ENCODE measurements at regions not wholly inside any gene's neighbourhood (a gene's known extent, or its start where the extent isn't known, plus 50 kb on each side); places are given as distances from the start of the nearest gene placed in this dataset.
"Not testable (repeated sequence)": the region's sequence is repeated elsewhere in the genome, so short reads cannot be mapped to it uniquely, and the experiment has no call there.

DNA sequence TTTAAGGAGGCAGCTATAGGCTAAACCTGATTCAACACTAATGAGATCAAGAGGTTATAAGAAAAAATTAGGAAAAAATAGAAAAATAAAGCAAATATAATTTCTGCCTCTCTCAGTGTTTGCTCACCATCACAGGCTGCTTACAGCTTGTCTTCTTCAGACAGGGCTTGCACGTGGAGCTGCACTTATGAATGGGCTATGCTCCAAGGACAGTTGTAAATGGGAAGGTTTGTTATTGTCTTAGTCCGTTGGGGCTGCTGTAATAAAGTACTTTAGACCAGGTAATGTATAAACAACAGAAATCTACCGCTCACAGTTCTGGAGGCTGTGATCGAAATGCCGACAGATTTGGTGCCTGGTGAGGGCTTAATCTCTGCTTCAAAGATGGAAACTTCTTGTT, 219.8 kb downstream of the NEBL start:
- DNase-seq = no peak
- no peaks in the 10 kb centered on the region for H3K27me3 ChIP-seq (ENCODE audit: control insufficient read depth, insufficient read depth, low read length)
- no peaks in the 10 kb centered on the region for H3K36me3 ChIP-seq (replicated peaks; ENCODE audit: control insufficient read depth, insufficient read depth, low read length)
- no peak overlapping the region for H3K4me3 ChIP-seq (ENCODE audit: insufficient read depth, low read depth, low read length)

DNA sequence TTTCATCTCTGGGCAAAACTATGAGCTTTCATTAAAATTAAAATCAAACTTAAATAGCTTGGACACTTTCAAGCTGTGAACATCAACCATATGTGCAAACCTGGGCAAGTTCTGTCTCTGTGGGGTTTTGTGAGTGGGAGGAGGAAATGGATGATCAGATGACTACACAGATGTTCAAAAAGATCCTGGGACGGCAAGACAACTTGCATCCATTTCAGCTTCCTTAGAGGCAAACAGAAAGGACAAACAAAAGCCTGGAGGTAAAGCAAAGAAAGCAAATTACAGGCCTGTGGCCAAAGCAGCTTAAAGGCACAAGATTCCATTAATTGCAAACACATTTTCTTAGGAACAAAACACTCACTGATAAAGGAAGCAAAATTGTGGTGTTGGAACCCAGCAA, 222.2 kb downstream of the NEBL start:
- Histone ChIP-seq H3K36me3 (replicated peaks; ENCODE audit: control insufficient read depth, insufficient read depth, low read length) (no peaks in the 10 kb centered on the region), H3K4me3 (ENCODE audit: insufficient read depth, low read depth, low read length) (no peak overlapping the region), H3K27me3 (ENCODE audit: control insufficient read depth, insufficient read depth, low read length) (no peaks in the 10 kb centered on the region)
- DNase-seq = no peak

DNA sequence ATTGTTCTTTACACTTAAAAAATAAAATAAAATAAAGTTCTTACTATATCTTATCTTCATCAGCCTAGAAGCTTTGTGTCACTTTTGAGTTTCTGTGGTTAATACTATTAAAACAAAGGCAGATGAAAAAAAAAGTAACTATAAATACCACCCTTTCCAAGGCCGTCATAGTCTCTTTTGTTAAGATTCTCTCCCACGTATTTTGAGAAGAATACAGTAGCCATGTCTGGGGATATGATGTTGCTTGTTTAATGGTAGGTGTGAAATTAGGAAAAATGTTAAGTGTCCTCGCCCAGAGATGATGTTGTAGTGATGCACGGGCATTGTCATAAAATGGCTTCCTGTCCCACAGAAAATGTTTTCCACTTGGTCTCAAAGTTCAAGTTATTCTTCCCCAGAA, 223.9 kb downstream of the NEBL start:
- no peaks in the 10 kb centered on the region for H3K36me3 ChIP-seq (replicated peaks; ENCODE audit: control insufficient read depth, insufficient read depth, low read length)
- DNase-seq = no peak
- H3K27me3 ChIP-seq (ENCODE audit: control insufficient read depth, insufficient read depth, low read length) = no peaks in the 10 kb centered on the region
- no peak overlapping the region for H3K4me3 ChIP-seq (ENCODE audit: insufficient read depth, low read depth, low read length)

DNA sequence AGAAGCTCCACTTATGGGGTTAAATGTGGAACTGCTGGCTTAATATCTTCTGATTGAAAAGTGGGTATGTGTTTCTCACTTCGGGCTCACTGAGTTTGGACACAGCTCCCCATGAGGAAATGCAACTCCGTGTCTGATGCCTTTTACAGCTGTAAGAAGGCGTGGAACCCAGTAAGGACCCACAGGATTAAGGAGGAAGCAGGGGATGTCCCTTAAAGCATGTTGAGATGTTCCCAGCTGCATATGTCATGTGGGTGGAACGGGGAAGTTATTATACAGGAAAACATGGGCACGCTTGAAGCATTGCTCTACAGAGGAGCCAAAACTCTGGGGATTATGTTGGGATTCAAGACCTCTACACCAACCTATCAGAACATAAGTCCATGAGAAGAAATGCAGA, 224.4 kb downstream of the NEBL start:
- Histone ChIP-seq H3K36me3 (replicated peaks; ENCODE audit: control insufficient read depth, insufficient read depth, low read length) (no peaks in the 10 kb centered on the region), H3K27me3 (ENCODE audit: control insufficient read depth, insufficient read depth, low read length) (no peaks in the 10 kb centered on the region), H3K4me3 (ENCODE audit: insufficient read depth, low read depth, low read length) (no peak overlapping the region)
- DNase-seq = no peak

DNA sequence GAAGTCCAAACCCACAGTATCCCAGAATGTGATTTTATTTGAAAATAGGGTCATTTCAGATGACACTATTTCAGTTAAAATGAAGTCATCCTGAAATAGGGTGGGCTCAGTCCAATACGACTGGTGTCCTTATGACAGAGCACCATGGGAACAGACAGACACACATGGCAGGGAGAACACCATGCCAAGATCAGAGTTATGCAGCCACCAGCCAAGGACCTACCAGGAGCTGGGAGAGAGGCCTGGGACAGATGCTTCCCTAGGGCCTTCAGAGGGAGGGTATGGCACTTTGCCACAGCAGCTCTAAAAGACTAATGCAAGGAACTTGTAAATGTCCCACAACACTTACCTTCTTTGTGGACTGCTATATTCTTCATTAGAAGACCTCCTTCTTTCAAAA, 226.5 kb downstream of the NEBL start:
- Histone ChIP-seq H3K4me3 (ENCODE audit: insufficient read depth, low read depth, low read length) (no peak overlapping the region), H3K36me3 (replicated peaks; ENCODE audit: control insufficient read depth, insufficient read depth, low read length) (no peaks in the 10 kb centered on the region), H3K27me3 (ENCODE audit: control insufficient read depth, insufficient read depth, low read length) (no peaks in the 10 kb centered on the region)
- DNase-seq = no peak

DNA sequence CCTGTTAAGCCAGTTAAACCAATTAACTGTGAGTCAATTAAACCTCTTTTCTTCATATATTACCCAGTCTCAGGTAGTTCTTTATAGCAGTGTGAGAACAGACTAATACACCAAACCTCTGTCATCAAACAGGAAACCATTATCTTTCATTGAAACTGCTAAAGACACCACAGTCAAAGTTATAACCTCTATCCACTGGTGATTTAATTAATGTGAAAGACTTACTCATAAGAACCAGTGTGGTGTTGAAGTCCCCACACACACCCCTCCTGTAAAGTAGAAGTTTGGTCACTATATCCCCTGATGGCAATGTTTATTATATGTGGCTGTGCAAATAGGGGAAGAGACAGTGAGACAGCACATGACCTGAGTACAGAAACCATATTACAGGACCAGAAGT, 228.1 kb downstream of the NEBL start:
- no peaks in the 10 kb centered on the region for H3K27me3 ChIP-seq (ENCODE audit: control insufficient read depth, insufficient read depth, low read length)
- DNase-seq = no peak
- H3K4me3 ChIP-seq (ENCODE audit: insufficient read depth, low read depth, low read length) = no peak overlapping the region
- H3K36me3 ChIP-seq (replicated peaks; ENCODE audit: control insufficient read depth, insufficient read depth, low read length) = no peaks in the 10 kb centered on the region

DNA sequence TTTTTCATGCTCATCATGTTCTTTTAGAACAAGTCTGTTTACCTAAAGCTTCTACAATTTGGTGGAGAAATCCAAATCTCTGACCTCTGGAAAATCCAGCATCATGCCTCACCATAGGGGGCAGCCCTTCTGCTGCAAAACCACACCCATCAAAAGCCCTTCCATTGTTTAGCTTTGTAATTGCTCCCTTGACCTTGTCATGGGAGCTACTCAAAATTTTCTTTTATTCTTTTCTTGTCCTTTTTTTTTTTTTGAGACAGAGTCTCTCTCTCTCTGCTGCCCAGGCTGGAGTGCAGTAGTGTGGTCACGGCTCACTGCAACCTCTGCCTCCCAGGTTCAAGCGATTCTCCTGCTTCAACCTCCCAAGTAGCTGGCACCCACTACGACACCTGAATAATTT, 234.4 kb downstream of the NEBL start:
- no peaks in the 10 kb centered on the region for H3K36me3 ChIP-seq (replicated peaks; ENCODE audit: control insufficient read depth, insufficient read depth, low read length)
- H3K4me3 ChIP-seq (ENCODE audit: insufficient read depth, low read depth, low read length) = no peak overlapping the region
- DNase-seq = no peak
- no peaks in the 10 kb centered on the region for H3K27me3 ChIP-seq (ENCODE audit: control insufficient read depth, insufficient read depth, low read length)

DNA sequence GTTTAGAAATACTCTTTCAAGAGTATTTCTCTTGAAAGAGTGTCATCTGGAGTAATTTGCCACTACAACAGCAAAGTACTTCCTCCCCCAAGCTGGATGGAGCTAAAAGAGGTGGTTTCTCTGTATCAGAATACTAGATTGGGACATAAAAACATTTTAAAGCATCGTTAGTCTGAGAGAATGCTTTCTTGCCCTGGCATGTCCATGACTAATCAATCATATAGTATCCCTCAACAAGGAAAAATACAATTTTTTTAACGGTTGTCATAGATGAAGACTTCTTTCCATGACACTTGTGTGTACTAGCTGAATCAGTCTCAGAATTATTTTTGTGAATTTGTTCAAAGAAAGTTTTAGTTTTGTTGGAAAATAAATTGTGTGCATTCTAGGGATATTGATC, 237.9 kb downstream of the NEBL start:
- no peak for DNase-seq
- Histone ChIP-seq H3K4me3 (ENCODE audit: insufficient read depth, low read depth, low read length) (no peak overlapping the region), H3K36me3 (replicated peaks; ENCODE audit: control insufficient read depth, insufficient read depth, low read length) (no peaks in the 10 kb centered on the region), H3K27me3 (ENCODE audit: control insufficient read depth, insufficient read depth, low read length) (no peaks in the 10 kb centered on the region)

DNA sequence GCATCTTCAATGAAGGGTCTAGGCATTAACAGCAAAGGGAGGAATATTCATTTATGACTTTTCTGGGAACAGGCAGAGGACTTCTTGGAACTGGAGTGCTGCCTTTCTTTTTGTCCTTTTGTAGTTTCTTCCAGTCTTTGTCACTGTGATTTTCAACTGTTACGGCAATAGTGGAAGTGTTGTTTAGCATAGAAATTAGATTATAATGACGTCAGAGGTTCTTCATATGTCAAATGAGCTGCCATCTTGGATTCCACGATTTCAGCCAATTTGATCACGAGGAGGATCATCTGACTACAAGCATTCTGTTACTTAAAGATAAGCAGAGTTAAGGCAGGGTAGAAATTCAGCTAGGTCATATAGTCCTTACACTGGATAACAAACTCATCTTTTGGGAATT, 239.0 kb downstream of the NEBL start:
- no peaks in the 10 kb centered on the region for H3K36me3 ChIP-seq (replicated peaks; ENCODE audit: control insufficient read depth, insufficient read depth, low read length)
- H3K27me3 ChIP-seq (ENCODE audit: control insufficient read depth, insufficient read depth, low read length) = no peaks in the 10 kb centered on the region
- no peak for DNase-seq
- no peak overlapping the region for H3K4me3 ChIP-seq (ENCODE audit: insufficient read depth, low read depth, low read length)

DNA sequence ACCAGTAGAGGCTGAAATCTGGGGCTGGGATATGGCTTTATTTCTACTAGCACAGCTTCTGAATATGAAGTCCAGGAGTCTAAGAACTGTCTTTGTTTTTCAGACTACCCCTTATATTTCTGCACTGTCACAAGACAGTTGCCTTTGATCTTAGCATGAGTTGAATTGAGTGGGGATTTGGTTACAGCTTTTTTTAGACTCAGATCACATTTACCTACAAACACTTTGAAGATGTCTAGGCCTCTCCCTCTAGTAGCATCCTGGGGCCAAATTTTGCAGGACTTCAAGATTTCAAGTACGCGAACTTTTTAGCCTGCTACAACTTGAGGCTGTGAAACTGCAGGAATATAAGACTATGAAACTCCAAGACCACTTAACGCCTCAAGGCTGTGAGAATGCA, 240.2 kb downstream of the NEBL start:
- DNase-seq = no peak
- no peak overlapping the region for H3K4me3 ChIP-seq (ENCODE audit: insufficient read depth, low read depth, low read length)
- no peaks in the 10 kb centered on the region for H3K27me3 ChIP-seq (ENCODE audit: control insufficient read depth, insufficient read depth, low read length)
- H3K36me3 ChIP-seq (replicated peaks; ENCODE audit: control insufficient read depth, insufficient read depth, low read length) = no peaks in the 10 kb centered on the region

DNA sequence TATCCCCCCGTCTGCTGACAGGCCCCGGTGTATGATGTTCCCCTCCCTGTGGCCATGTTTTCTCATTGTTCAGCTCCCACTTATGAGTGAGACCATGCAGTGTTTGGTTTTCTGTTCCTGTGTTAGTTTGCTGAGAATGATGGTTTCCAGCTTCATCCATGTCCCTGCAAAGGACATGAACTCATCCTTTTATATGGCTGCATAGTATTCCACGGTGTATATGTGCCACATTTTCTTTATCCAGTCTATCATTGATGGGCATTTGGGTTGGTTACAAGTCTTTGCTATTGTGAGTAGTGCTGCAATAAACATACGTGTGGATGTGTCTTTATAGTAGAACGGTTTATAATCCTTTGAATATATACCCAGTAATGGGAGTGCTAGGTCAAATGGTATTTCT, 244.7 kb downstream of the NEBL start:
- DNase-seq; H3K27me3 ChIP-seq (ENCODE audit: control insufficient read depth, insufficient read depth, low read length); H3K36me3 ChIP-seq (replicated peaks; ENCODE audit: control insufficient read depth, insufficient read depth, low read length); H3K4me3 ChIP-seq (ENCODE audit: insufficient read depth, low read depth, low read length): not testable (repeated sequence)

DNA sequence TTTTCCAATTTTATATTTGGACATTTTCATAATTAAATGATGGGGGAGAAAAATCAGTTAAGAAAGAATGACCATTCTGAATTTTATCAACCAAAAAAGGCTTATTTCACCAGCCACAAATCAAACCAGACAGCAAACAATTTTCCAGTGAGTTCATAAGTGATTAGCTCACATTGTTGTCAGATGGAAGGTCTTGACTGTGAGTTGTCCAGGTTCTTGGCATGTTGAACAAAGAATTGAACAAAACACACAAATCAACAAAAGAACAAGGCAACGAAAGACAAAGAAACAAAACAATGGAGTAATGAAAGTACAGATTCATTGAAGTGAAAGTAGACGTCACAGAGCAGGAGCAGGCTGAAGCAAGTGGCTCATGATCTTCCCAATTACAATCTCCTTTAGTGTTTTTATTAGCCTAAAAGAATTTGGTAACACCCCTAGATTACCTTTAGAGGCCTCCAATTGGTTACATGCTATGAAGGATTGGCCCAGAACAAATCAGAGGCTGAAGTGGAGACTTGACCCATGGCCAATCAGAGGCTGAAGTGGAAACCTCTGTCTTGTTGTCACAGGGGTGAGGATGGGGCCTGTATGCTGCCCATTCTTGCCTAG, 248.7 kb downstream of the NEBL start:
- Histone ChIP-seq H3K27me3 (ENCODE audit: control insufficient read depth, insufficient read depth, low read length) (no peaks in the 10 kb centered on the region), H3K36me3 (replicated peaks; ENCODE audit: control insufficient read depth, insufficient read depth, low read length) (no peaks in the 10 kb centered on the region), H3K4me3 (ENCODE audit: insufficient read depth, low read depth, low read length) (no peak overlapping the region)
- DNase-seq = no peak

DNA sequence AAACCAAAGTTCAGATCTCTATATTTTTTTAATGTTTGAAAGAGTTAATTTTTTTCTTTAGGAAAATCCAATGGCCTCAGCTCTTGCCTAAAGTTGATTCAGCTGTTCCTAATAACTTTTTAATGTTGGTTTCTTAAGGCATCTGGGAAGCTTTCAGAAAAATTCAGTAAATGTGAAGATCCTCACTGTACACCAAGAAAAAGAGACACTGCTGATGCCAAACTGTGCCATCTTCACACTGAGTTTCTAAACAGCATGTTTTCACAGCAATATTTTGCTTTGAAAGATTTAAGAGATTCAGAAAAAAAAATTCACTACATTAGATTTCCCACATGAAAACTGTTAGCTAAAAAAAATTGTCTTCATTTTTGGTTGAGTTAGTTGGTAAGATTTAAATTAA, 249.4 kb downstream of the NEBL start:
- DNase-seq = no peak
- Histone ChIP-seq H3K4me3 (ENCODE audit: insufficient read depth, low read depth, low read length) (no peak overlapping the region), H3K36me3 (replicated peaks; ENCODE audit: control insufficient read depth, insufficient read depth, low read length) (no peaks in the 10 kb centered on the region), H3K27me3 (ENCODE audit: control insufficient read depth, insufficient read depth, low read length) (no peaks in the 10 kb centered on the region)

DNA sequence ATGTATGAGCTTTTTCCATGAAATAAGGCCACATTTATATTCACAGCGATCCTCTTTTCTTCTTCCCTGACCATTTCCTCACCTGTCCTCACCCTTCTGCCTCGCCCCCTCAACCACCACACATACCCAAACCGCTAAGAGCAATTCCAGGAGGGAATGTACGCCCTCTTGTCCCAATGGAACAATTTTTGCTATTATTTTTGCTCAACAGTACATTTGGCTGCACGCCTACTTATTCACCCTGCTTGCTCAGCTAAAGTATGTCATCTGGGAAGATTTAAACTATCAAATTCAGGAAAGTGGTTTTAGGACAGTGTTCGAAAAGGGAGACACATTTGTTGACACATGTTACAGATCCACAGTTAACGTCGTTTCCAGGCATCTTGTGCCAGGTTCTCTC, 252.7 kb downstream of the NEBL start:
- no peaks in the 10 kb centered on the region for H3K27me3 ChIP-seq (ENCODE audit: control insufficient read depth, insufficient read depth, low read length)
- no peaks in the 10 kb centered on the region for H3K36me3 ChIP-seq (replicated peaks; ENCODE audit: control insufficient read depth, insufficient read depth, low read length)
- DNase-seq = no peak
- H3K4me3 ChIP-seq (ENCODE audit: insufficient read depth, low read depth, low read length) = no peak overlapping the region

DNA sequence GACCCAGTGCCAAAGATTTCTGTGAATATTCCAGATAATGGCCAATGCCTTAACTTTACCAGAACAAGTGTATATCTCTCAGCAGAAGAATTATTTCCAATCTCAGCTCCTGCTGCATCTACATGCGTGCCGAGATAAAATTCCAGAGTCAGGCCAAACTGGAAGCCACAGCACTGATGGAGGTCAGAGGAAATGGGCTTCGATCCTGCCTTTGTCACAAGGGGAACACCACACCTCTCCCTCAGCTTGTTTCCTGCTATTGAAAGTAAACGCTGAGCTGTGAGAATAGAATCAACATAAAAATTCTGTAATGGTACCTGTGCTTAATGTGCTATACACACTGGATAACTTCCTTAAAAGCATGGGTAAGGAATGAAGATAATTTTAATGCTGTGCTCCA, 255.5 kb downstream of the NEBL start:
- Histone ChIP-seq H3K4me3 (ENCODE audit: insufficient read depth, low read depth, low read length) (no peak overlapping the region), H3K27me3 (ENCODE audit: control insufficient read depth, insufficient read depth, low read length) (no peaks in the 10 kb centered on the region), H3K36me3 (replicated peaks; ENCODE audit: control insufficient read depth, insufficient read depth, low read length) (no peaks in the 10 kb centered on the region)
- no peak for DNase-seq

DNA sequence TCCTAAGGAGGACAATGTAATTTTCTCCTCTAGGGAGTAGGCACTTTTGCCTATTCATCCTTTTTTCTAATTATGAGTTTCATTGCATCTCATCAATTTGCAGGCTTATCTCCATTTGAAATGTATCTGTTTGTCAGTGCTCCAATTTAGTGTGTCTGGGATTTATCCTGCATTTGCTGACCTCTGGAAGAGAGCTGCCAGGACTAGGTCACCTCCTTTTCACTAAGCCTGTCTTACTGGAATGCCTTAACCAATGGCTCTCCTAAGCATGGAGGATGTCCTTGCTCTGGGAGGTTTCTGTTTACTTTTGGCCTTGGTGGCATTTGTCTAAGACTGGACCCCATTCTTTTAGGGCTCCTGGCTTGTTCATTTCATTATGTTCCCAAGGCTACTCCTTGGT, 261.5 kb downstream of the NEBL start:
- Histone ChIP-seq H3K27me3 (ENCODE audit: control insufficient read depth, insufficient read depth, low read length) (no peaks in the 10 kb centered on the region), H3K36me3 (replicated peaks; ENCODE audit: control insufficient read depth, insufficient read depth, low read length) (no peaks in the 10 kb centered on the region), H3K4me3 (ENCODE audit: insufficient read depth, low read depth, low read length) (no peak overlapping the region)
- DNase-seq = no peak

Data from H7 (cell line).